Tibial nerve (tissue), 3 donors: ENCODE measurements at regions not wholly inside any gene's neighbourhood (a gene's known extent, or its start where the extent isn't known, plus 50 kb on each side); places are given as distances from the start of the nearest gene placed in this dataset.

ENCODE experiments used
- CTCF ChIP-seq, 5 experiments: fragments of 200-600 bp in 3 of 5; fragments of 450-650 bp in 2 of 5; sonication (generic) in 3 of 5; IDR thresholded peaks; one replicate each; pipeline ENCODE4 v1.5.1; 2016 to 2019; ENCODE audit warnings: antibody characterized with exemption in 5 of 5, mild to moderate bottlenecking in 3 of 5, moderate library complexity in 2 of 5
- POLR2A ChIP-seq, 2 donors: fragments of 450-650 bp; IDR thresholded peaks; one replicate each; pipeline ENCODE4 v1.6.1; 2017; ENCODE audit warnings: antibody characterized with exemption in 2 of 2, mild to moderate bottlenecking in 2 of 2, moderate library complexity in 2 of 2

GRCh38 chr4:151922306-151922705 is 161.5 kb upstream of the GATB start:
- no peak for TF ChIP-seq POLR2A (IDR thresholded peaks at IDR 0.05)
- TF ChIP-seq CTCF (IDR thresholded peaks at IDR 0.05): no peak
